Stimulated activated CD8-positive, alpha-beta memory T cell treated with anti-CD3 and anti-CD28 coated beads, Interleukin-7, amount 100 ng/mL, for 4 hours (primary cell): ENCODE measurements at regions not wholly inside any gene's neighbourhood (a gene's known extent, or its start where the extent isn't known, plus 50 kb on each side); places are given as distances from the start of the nearest gene placed in this dataset.

ENCODE experiments used
- DNase-seq, 2 donors: peaks; one replicate each; pipeline ENCODE4 v3.0.0-alpha.2; 2020; ENCODE audit warnings: low read depth in 2 of 2

DNA sequence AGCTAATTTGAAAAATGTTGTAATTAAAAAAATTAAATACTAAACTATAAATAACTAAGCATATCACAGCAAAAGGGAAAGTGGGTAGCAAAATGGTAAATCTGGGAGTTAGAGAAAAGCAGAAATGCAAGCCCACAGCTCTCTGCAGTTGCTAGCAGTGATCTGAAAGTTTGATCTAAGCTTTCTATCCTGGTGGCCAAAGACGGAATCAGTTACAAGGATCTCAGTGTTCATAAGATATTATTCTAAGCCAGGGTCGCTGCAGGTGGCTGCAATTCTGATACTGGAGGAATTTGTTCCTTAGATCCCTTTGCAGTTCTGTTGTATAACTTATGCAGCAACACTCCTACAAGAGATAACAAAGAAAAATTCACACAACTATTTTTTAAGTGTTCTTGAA lies 363.7 kb downstream of the SETD4 start:
- DNase-seq: no peak

- DNase-seq: no peak
These were observed 368.0 kb downstream of the SETD4 start for GRCh38 chr21:35692311-35692710.

- no peak for DNase-seq
These were observed 369.9 kb downstream of the SETD4 start for GRCh38 chr21:35690436-35690835.

GRCh38 chr21:35686156-35686555 lies 374.2 kb downstream of the SETD4 start:
- DNase-seq: no peak

DNA sequence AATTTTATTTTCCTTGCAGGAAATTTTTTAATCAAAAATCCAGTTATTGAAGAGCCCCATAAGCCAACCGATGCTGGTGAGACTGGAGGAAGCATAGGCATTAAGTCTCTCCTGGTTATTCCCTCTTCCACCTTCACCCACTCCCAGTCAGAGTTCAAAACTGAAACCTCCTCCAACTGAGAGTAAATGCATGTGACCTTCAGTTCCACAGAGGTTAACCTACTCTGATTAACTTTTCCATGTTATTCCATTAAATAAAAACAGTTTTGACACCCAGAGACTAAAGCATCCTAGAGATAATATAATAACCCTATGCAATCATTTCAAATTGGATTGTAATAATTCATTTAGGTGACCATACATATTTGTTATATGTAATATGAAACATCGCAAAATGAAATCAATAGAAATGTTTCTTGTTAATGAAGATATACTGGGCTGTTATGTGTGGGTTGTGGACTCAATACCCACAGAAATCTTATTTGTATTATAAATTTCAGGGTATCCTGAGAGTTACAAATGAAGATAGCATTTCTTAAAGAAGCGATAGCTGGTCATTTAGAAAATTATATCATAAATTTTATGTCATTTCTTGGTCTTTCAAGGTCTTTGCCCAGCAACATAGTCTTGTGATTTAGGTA lies 376.5 kb downstream of the SETD4 start:
- no peak for DNase-seq

- no peak for DNase-seq
These were observed 377.3 kb downstream of the SETD4 start for GRCh38 chr21:35682904-35683549.

- no peak for DNase-seq
These were observed 378.4 kb downstream of the SETD4 start for GRCh38 chr21:35681946-35682345.

- no peak for DNase-seq
These were observed 381.2 kb downstream of the SETD4 start for GRCh38 chr21:35679076-35679475.

DNA sequence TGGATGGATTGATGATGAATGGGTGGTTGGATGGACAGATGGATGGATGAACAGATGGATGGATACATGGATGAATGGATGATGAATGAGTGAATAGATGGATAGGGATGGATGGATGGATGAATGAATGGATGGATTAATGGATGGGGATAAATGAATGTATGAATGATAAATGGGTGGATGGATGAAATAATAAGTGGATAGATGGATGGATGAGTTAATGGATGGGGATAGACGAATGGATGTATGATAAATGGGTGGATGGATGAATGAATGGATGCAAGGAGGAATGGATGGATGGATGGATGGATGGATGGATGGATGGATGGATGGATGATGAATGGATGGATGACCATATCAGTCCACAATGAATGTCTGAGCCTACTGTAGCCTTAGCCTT lies 381.9 kb downstream of the SETD4 start:
- DNase-seq: no peak

GRCh38 chr21:35677298-35677841 lies 383.0 kb downstream of the SETD4 start:
- DNase-seq: no peak

GRCh38 chr21:35674895-35675470 lies 385.3 kb downstream of the SETD4 start:
- DNase-seq: no peak

GRCh38 chr21:35674091-35674671 lies 386.1 kb downstream of the SETD4 start:
- no peak for DNase-seq

GRCh38 chr21:35672313-35672712 lies 388.0 kb downstream of the SETD4 start:
- DNase-seq: no peak

DNA sequence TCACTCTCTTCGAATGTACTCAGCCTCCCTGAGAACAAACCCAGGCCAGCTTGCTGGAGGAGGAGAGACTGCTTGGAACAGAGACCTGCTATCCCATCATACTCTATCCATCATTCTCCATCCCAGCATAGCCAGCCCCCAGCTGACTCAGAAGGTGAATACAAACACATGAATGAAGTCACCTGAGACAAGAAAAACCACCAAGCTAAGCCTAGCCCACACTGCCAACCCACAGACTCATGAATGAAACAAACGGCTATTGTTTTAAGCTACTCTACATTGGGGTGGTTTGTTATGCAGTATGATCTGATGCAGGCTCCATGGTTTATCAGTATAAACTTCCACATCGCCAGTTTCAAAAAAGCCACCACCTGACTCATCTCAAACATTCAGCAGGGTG lies 395.6 kb downstream of the SETD4 start:
- DNase-seq: no peak

- no peak for DNase-seq
These were observed 396.3 kb downstream of the SETD4 start for GRCh38 chr21:35663856-35664606.

DNA sequence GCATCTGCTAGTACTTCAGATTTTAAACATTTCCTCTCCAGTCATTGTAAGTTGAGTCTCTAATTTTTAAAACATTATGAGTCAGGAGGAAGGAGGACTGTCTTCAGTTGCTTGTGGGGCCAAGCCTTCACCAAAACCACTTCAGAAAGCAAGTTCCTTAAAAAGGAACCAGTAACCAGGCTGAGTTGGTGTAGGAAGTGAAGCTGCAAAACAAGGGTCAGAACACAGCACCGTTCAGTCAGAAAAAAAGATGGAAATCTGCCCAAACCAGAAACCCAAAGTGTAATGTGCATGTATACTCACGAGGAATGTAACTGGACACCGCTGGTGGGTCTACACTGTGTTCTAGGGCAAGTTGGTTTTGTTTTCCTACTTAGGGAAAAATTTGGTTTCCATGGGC lies 402.1 kb downstream of the SETD4 start:
- DNase-seq: no peak

DNA sequence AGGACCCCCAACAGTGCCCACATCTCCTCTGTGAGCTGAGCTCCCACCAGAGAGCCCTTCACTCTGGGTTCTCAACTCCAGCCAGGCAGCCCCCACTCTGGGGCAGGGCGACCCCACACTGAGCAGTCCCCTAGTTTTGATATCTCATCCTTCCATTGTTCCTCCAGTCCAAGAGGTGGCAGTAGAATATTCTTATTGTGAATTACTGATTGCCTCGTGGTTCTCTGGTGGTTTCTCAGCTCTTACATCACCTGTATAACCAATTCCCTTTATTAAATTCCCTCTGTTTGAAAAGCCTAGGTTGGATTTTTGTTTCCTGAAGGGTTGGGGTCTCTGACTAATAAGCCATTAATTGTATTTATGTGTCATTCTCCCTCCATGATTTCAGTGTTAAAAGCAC lies 407.5 kb downstream of the SETD4 start:
- no peak for DNase-seq

DNA sequence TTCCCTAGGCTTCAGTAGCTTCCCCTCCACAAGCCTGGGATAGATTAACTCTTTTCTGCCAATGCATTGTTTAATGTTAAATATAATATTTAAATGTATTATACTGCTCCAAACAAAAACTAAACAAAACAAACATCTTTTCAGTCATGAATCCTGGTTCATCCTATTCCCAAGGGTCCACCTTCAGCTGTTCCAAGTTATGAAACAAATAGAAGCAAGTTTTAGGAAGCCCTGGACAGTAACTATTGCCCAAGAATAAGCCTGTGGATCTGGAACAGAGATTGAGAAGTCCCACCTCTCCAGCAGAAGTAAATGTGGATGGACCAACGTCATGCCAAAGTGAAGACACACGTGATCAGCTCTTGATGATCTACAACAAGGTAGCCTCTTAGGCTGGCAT lies 408.1 kb downstream of the SETD4 start:
- no peak for DNase-seq

DNA sequence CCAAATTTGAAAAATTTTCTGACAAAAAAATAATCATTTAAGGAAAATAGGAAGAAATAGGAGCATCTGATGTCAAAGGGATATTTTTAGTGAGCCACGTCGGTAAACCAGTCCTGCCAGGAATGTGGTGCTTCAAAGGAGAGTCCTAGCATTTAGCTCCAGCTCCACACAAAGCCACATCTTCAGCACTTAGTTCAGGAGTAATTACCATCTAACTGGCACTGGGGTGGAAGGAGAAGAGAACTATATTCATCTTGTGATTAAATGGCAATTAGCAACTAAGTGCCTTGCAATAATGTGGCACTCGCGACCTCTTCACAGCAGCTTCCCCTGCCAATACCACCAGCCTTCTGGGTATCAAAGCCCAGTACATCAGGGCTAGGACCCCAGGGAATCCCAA lies 409.1 kb downstream of the SETD4 start:
- DNase-seq: no peak

GRCh38 chr21:35649186-35649585 lies 411.1 kb downstream of the SETD4 start:
- DNase-seq: no peak

- DNase-seq: no peak
These were observed 411.8 kb downstream of the SETD4 start for GRCh38 chr21:35648512-35648911.

- no peak for DNase-seq
These were observed 413.7 kb downstream of the SETD4 start for GRCh38 chr21:35646606-35647005.
